ENCODE measurements at regions not wholly inside any gene's neighbourhood (a gene's known extent, or its start where the extent isn't known, plus 50 kb on each side); places are given as distances from the start of the nearest gene placed in this dataset.

DNA sequence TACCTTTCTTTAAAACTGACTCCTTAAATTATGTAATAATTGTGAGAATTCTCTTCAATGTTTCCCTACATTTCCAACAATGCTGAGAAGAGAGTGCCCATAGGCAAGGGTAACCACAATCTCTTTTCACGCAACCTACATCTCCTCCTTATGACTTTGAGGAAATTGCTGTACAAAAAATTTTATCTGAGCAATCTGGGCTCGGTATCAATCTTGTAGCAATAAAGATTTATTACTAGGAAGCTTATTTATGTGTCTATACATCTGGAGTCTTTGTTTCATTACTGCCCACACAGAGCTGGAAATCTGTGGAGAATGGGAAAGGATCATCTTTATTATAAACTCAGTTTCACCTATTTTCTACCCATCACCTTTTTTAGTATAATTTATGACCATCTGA, 913.8 kb upstream of the SORCS1 start:
- TF ChIP-seq, protein P1, sequence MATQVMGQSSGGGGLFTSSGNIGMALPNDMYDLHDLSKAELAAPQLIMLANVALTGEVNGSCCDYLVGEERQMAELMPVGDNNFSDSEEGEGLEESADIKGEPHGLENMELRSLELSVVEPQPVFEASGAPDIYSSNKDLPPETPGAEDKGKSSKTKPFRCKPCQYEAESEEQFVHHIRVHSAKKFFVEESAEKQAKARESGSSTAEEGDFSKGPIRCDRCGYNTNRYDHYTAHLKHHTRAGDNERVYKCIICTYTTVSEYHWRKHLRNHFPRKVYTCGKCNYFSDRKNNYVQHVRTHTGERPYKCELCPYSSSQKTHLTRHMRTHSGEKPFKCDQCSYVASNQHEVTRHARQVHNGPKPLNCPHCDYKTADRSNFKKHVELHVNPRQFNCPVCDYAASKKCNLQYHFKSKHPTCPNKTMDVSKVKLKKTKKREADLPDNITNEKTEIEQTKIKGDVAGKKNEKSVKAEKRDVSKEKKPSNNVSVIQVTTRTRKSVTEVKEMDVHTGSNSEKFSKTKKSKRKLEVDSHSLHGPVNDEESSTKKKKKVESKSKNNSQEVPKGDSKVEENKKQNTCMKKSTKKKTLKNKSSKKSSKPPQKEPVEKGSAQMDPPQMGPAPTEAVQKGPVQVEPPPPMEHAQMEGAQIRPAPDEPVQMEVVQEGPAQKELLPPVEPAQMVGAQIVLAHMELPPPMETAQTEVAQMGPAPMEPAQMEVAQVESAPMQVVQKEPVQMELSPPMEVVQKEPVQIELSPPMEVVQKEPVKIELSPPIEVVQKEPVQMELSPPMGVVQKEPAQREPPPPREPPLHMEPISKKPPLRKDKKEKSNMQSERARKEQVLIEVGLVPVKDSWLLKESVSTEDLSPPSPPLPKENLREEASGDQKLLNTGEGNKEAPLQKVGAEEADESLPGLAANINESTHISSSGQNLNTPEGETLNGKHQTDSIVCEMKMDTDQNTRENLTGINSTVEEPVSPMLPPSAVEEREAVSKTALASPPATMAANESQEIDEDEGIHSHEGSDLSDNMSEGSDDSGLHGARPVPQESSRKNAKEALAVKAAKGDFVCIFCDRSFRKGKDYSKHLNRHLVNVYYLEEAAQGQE (tag by site-specific recombination; IDR thresholded peaks at IDR 0.05), result no peak
- TF ChIP-seq RBAK (tag by site-specific recombination; IDR thresholded peaks at IDR 0.05) (no peak), ZNF121 (tag by site-specific recombination; IDR thresholded peaks at IDR 0.05) (no peak), ZNF558 (tag by site-specific recombination; IDR thresholded peaks at IDR 0.05) (no peak), ZNF174 (tag by site-specific recombination; IDR thresholded peaks at IDR 0.05) (no peak)
- TF ChIP-seq, protein P2, sequence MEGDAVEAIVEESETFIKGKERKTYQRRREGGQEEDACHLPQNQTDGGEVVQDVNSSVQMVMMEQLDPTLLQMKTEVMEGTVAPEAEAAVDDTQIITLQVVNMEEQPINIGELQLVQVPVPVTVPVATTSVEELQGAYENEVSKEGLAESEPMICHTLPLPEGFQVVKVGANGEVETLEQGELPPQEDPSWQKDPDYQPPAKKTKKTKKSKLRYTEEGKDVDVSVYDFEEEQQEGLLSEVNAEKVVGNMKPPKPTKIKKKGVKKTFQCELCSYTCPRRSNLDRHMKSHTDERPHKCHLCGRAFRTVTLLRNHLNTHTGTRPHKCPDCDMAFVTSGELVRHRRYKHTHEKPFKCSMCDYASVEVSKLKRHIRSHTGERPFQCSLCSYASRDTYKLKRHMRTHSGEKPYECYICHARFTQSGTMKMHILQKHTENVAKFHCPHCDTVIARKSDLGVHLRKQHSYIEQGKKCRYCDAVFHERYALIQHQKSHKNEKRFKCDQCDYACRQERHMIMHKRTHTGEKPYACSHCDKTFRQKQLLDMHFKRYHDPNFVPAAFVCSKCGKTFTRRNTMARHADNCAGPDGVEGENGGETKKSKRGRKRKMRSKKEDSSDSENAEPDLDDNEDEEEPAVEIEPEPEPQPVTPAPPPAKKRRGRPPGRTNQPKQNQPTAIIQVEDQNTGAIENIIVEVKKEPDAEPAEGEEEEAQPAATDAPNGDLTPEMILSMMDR (tag by site-specific recombination; IDR thresholded peaks at IDR 0.05), result no peak
- TF ChIP-seq, protein P3, sequence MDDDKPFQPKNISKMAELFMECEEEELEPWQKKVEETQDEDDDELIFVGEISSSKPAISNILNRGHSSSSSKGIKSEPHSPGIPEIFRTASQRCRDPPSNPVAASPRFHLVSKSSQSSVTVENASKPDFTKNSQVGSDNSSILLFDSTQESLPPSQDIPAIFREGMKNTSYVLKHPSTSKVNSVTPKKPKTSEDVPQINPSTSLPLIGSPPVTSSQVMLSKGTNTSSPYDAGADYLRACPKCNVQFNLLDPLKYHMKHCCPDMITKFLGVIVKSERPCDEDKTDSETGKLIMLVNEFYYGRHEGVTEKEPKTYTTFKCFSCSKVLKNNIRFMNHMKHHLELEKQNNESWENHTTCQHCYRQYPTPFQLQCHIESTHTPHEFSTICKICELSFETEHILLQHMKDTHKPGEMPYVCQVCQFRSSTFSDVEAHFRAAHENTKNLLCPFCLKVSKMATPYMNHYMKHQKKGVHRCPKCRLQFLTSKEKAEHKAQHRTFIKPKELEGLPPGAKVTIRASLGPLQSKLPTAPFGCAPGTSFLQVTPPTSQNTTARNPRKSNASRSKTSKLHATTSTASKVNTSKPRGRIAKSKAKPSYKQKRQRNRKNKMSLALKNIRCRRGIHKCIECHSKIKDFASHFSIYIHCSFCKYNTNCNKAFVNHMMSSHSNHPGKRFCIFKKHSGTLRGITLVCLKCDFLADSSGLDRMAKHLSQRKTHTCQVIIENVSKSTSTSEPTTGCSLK (tag by site-specific recombination; IDR thresholded peaks at IDR 0.05), result no peak
- TF ChIP-seq, protein P4, sequence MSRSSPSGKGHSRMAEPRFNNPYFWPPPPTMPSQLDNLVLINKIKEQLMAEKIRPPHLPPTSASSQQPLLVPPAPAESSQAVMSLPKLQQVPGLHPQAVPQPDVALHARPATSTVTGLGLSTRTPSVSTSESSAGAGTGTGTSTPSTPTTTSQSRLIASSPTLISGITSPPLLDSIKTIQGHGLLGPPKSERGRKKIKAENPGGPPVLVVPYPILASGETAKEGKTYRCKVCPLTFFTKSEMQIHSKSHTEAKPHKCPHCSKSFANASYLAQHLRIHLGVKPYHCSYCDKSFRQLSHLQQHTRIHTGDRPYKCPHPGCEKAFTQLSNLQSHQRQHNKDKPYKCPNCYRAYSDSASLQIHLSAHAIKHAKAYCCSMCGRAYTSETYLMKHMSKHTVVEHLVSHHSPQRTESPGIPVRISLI (tag by site-specific recombination; IDR thresholded peaks at IDR 0.05), result no peak
